WTC11 (cell line): ENCODE measurements at regions not wholly inside any gene's neighbourhood (a gene's known extent, or its start where the extent isn't known, plus 50 kb on each side); places are given as distances from the start of the nearest gene placed in this dataset.

Experiments used
- ATAC-seq: fragments of 200-7000 bp; cut with Tn5 transposase; 2 replicates; pipeline ENCODE4 v1.10.0; 2021; ENCODE audit warnings: mild to moderate bottlenecking, moderate library complexity
- CTCF ChIA-PET: fragments of 300-600 bp; sonication (Branson Sonifier 250); formaldehyde crosslinking; loops from one replicate; lab custom pipeline; 2021; ENCODE audit warnings: antibody characterized with exemption; lab: Charles Lee
- POLR2A ChIA-PET: fragments of 350-600 bp; sonication (Branson Sonifier 250); formaldehyde crosslinking; loops from one replicate; lab custom pipeline; 2021; ENCODE audit warnings: antibody characterized with exemption; lab: Charles Lee
- DNase-seq: peaks from one replicate; pipeline ENCODE4 v3.0.0; 2021; ENCODE audit warnings: low spot score
- H3K27ac Mint-ChIP-seq: 2 replicates; pipeline ENCODE4 v1.8.0; 2021; ENCODE audit warnings: mixed read lengths
- H3K27me3 Mint-ChIP-seq: 2 replicates; pipeline ENCODE4 v1.8.0; 2021; ENCODE audit warnings: low read depth, mild to moderate bottlenecking, moderate library complexity, mixed read lengths
- H3K36me3 Mint-ChIP-seq: 2 replicates; pipeline ENCODE4 v1.8.0; 2021; ENCODE audit warnings: mixed read lengths
- H3K4me1 Mint-ChIP-seq: 2 replicates; pipeline ENCODE4 v1.8.0; 2022; ENCODE audit warnings: mixed read lengths
- H3K4me3 Mint-ChIP-seq: 2 replicates; pipeline ENCODE4 v1.8.0; 2021; ENCODE audit warnings: mild to moderate bottlenecking, moderate library complexity, mixed read lengths
- H3K9me3 Mint-ChIP-seq: 2 replicates; pipeline ENCODE4 v1.8.0; 2021; ENCODE audit warnings: mixed read lengths
- CREB1 ChIP-seq: sonication (generic); formaldehyde crosslinking; IDR thresholded peaks from 2 replicates; pipeline ENCODE4 v1.8.0; 2023; ENCODE audit warnings: mild to moderate bottlenecking, missing genetic modification reagents
- ERG ChIP-seq: fragments of 250-450 bp; sonication (Bioruptor Pico); IDR thresholded peaks from 2 replicates; pipeline ENCODE4 v1.8.0; 2021; ENCODE audit warnings: mild to moderate bottlenecking
- ETV6 ChIP-seq: sonication (generic); formaldehyde crosslinking; IDR thresholded peaks from 2 replicates; pipeline ENCODE4 v1.8.1; 2022; ENCODE audit warnings: mild to moderate bottlenecking, missing genetic modification reagents
- FOXP4 ChIP-seq: sonication (generic); formaldehyde crosslinking; IDR thresholded peaks from 2 replicates; pipeline ENCODE4 v1.8.0; 2022; ENCODE audit warnings: mild to moderate bottlenecking, missing genetic modification reagents
- GTF2I ChIP-seq: fragments of 250-450 bp; sonication (Bioruptor Pico); conservative IDR thresholded peaks from 2 replicates; pipeline ENCODE4 v1.4.0; 2021; ENCODE audit warnings: mild to moderate bottlenecking
- HMGA2 ChIP-seq: fragments of 250-450 bp; sonication (Bioruptor Pico); IDR thresholded peaks from 2 replicates; pipeline ENCODE4 v1.4.0; 2021; ENCODE audit warnings: mild to moderate bottlenecking, moderate library complexity
- IRF2 ChIP-seq: sonication (generic); formaldehyde crosslinking; IDR thresholded peaks from 2 replicates; pipeline ENCODE4 v1.8.0; 2022; ENCODE audit warnings: low read depth, missing genetic modification reagents, borderline replicate concordance
- KAT7 ChIP-seq: sonication (generic); formaldehyde crosslinking; IDR thresholded peaks from 2 replicates; pipeline ENCODE4 v1.8.1; 2023; ENCODE audit warnings: missing genetic modification reagents, mild to moderate bottlenecking, borderline replicate concordance
- MAX ChIP-seq: sonication (generic); formaldehyde crosslinking; IDR thresholded peaks from 2 replicates; pipeline ENCODE4 v1.8.0; 2022; ENCODE audit warnings: mild to moderate bottlenecking, missing genetic modification reagents
- NFATC4 ChIP-seq: fragments of 250-450 bp; sonication (Bioruptor Pico); IDR thresholded peaks from 2 replicates; pipeline ENCODE4 v1.9.0; 2021; ENCODE audit warnings: mild to moderate bottlenecking
- NFYB ChIP-seq: sonication (generic); formaldehyde crosslinking; conservative IDR thresholded peaks from 2 replicates; pipeline ENCODE4 v1.8.0; 2022; ENCODE audit warnings: low read depth, missing genetic modification reagents
- PREB ChIP-seq: sonication (generic); formaldehyde crosslinking; IDR thresholded peaks from 2 replicates; pipeline ENCODE4 v1.8.1; 2022; ENCODE audit warnings: mild to moderate bottlenecking, missing genetic modification reagents, moderate library complexity, borderline replicate concordance
- STAT6 ChIP-seq: sonication (generic); formaldehyde crosslinking; conservative IDR thresholded peaks from 2 replicates; pipeline ENCODE4 v1.8.1; 2023; ENCODE audit warnings: mild to moderate bottlenecking, low read depth, missing genetic modification reagents, moderate library complexity
- USF2 ChIP-seq: sonication (generic); formaldehyde crosslinking; IDR thresholded peaks from 2 replicates; pipeline ENCODE4 v1.8.1; 2023; ENCODE audit warnings: mild to moderate bottlenecking, missing genetic modification reagents, moderate library complexity
- ZNF138 ChIP-seq: sonication (generic); formaldehyde crosslinking; conservative IDR thresholded peaks from 2 replicates; pipeline ENCODE4 v1.8.1; 2022; ENCODE audit warnings: mild to moderate bottlenecking, moderate library complexity, missing genetic modification reagents
- ZNF232 ChIP-seq: sonication (generic); formaldehyde crosslinking; IDR thresholded peaks from 2 replicates; pipeline ENCODE4 v1.8.0; 2022; ENCODE audit warnings: mild to moderate bottlenecking, missing genetic modification reagents

GRCh38 chr4:4752025-4752424, 107.4 kb upstream of the MSX1 start:
- Mint-ChIP-seq H3K36me3 (peaks cover 5% of the 10 kb centered on the region; the same call in 1 of the 2 replicates), H3K9me3 (peaks cover 16% of the 10 kb centered on the region), H3K4me3 (no peak overlapping the region), H3K4me1 (peaks cover 16% of the 10 kb centered on the region; the same call in 1 of the 2 replicates), H3K27ac (no peak overlapping the region), H3K27me3 (peaks cover 6% of the 10 kb centered on the region)
- ChIA-PET POLR2A (no interaction called here), CTCF (interaction anchor here (0.6 kb wide), 1 partner anchor 9 kb away, joined by 4 read pairs; no protein-coding TSS in a partner anchor)
- ATAC-seq (no peak), DNase-seq (no peak)
- TF ChIP-seq KAT7: no peak
- TF ChIP-seq ZNF232 (CRISPR knock-in tag): no peak

- Mint-ChIP-seq H3K9me3 (peaks cover 34% of the 10 kb centered on the region), H3K36me3 (peaks cover 20% of the 10 kb centered on the region), H3K27me3 (peaks cover 13% of the 10 kb centered on the region), H3K4me3 (no peak overlapping the region), H3K4me1 (peaks cover 15% of the 10 kb centered on the region; the same call in 1 of the 2 replicates), H3K27ac (no peak overlapping the region)
- DNase-seq: peak; percentile 61
- CTCF ChIA-PET: interaction anchor here (1.5 kb wide), 1 partner anchor 12 kb away, joined by 4 read pairs; no protein-coding TSS in a partner anchor
- POLR2A ChIA-PET: no interaction called here
- ATAC-seq: peak; percentile 69
- peak; percentile 77 for TF ChIP-seq USF2 (CRISPR knock-in tag)
- TF ChIP-seq NFYB (CRISPR knock-in tag): peak; percentile 65
- no peak for TF ChIP-seq STAT6
- no peak for TF ChIP-seq NFATC4
These were observed 109.3 kb upstream of the MSX1 start for GRCh38 chr4:4750187-4750586.

GRCh38 chr4:4749137-4749536, 110.3 kb upstream of the MSX1 start:
- CTCF ChIA-PET: interaction anchor here (0.6 to 0.8 kb wide), 2 partner anchors 12 to 71 kb away, joined by 3 read pairs; no protein-coding TSS in a partner anchor
- DNase-seq: no peak
- no peak for ATAC-seq
- Mint-ChIP-seq H3K4me3 (no peak overlapping the region), H3K27ac (no peak overlapping the region), H3K4me1 (peaks cover 4% of the 10 kb centered on the region; the same call in 1 of the 2 replicates), H3K27me3 (peaks cover 23% of the 10 kb centered on the region), H3K9me3 (peaks cover 45% of the 10 kb centered on the region), H3K36me3 (peaks cover 26% of the 10 kb centered on the region)
- no peak for TF ChIP-seq IRF2
- no peak for TF ChIP-seq CREB1 (CRISPR knock-in tag)
- TF ChIP-seq ERG (CRISPR knock-in tag): no peak
- no peak for TF ChIP-seq MAX (CRISPR knock-in tag)
- no peak for TF ChIP-seq PREB
- no peak for TF ChIP-seq FOXP4 (CRISPR knock-in tag)
- TF ChIP-seq GTF2I (CRISPR knock-in tag): no peak
- TF ChIP-seq ETV6 (CRISPR knock-in tag): no peak
- TF ChIP-seq ZNF138: no peak
- TF ChIP-seq HMGA2 (CRISPR knock-in tag): no peak
- POLR2A ChIA-PET: no interaction called here
